ENCODE measurements at regions not wholly inside any gene's neighbourhood (a gene's known extent, or its start where the extent isn't known, plus 50 kb on each side); places are given as distances from the start of the nearest gene placed in this dataset.

GRCh38 chr10:128324058-128324827 lies 198.0 kb upstream of the MKI67 start:
- TF ChIP-seq CTCF (IDR thresholded peaks at IDR 0.05; ENCODE audit: low read depth, low read length, missing control alignments), result no peak
- no peak overlapping the region for H3K4me3 ChIP-seq (replicated peaks; ENCODE audit: low read depth, low read length)
- DNase-seq (ENCODE audit: extremely low read depth, low read depth), result no peak

GRCh38 chr10:128325788-128326187 lies 199.6 kb upstream of the MKI67 start:
- TF ChIP-seq CTCF (IDR thresholded peaks at IDR 0.05; ENCODE audit: low read depth, low read length, missing control alignments), result no peak
- no peak for DNase-seq (ENCODE audit: extremely low read depth, low read depth)
- H3K4me3 ChIP-seq (replicated peaks; ENCODE audit: low read depth, low read length), result no peak overlapping the region

GRCh38 chr10:128326251-128326650 lies 200.0 kb upstream of the MKI67 start:
- no peak for DNase-seq (ENCODE audit: extremely low read depth, low read depth)
- no peak for TF ChIP-seq CTCF (IDR thresholded peaks at IDR 0.05; ENCODE audit: low read depth, low read length, missing control alignments)
- no peak overlapping the region for H3K4me3 ChIP-seq (replicated peaks; ENCODE audit: low read depth, low read length)

- no peak for TF ChIP-seq CTCF (IDR thresholded peaks at IDR 0.05; ENCODE audit: low read depth, low read length, missing control alignments)
- DNase-seq (ENCODE audit: extremely low read depth, low read depth), result no peak
- H3K4me3 ChIP-seq (replicated peaks; ENCODE audit: low read depth, low read length), result no peak overlapping the region
Observed at GRCh38 chr10:128326851-128327250, 200.6 kb upstream of the MKI67 start.

- no peak for TF ChIP-seq CTCF (IDR thresholded peaks at IDR 0.05; ENCODE audit: low read depth, low read length, missing control alignments)
- DNase-seq (ENCODE audit: extremely low read depth, low read depth), result no peak
- no peak overlapping the region for H3K4me3 ChIP-seq (replicated peaks; ENCODE audit: low read depth, low read length)
Observed at GRCh38 chr10:128336401-128336800, 210.2 kb upstream of the MKI67 start.

GRCh38 chr10:128337860-128338378 lies 211.7 kb upstream of the MKI67 start:
- DNase-seq (ENCODE audit: extremely low read depth, low read depth), result no peak
- no peak for TF ChIP-seq CTCF (IDR thresholded peaks at IDR 0.05; ENCODE audit: low read depth, low read length, missing control alignments)
- no peak overlapping the region for H3K4me3 ChIP-seq (replicated peaks; ENCODE audit: low read depth, low read length)

All from HFF-Myc (cell line).